NCI-H2029 (cell line): ENCODE measurements at regions not wholly inside any gene's neighbourhood (a gene's known extent, or its start where the extent isn't known, plus 50 kb on each side); places are given as distances from the start of the nearest gene placed in this dataset.

Experiments used
- DNase-seq: peaks from one replicate; lab custom pipeline; 2025; lab: John Stamatoyannopoulos, UW

GRCh38 chr16:85561248-85562092, 51.7 kb upstream of the GSE1 start:
- DNase-seq: no peak

GRCh38 chr16:85562093-85562786, 50.9 kb upstream of the GSE1 start:
- no peak for DNase-seq

GRCh38 chr16:85563034-85563433, 50.1 kb upstream of the GSE1 start:
- no peak for DNase-seq
